HCT116 (cell line): ENCODE measurements at regions not wholly inside any gene's neighbourhood (a gene's known extent, or its start where the extent isn't known, plus 50 kb on each side); places are given as distances from the start of the nearest gene placed in this dataset.

Experiments
- POLR2A ChIP-seq: IDR thresholded peaks from 2 replicates; pipeline ENCODE4 v1.7.0; 2011; ENCODE audit warnings: borderline replicate concordance; ENCODE audit not compliant: insufficient read depth, insufficient read length; ENCODE audit errors: extremely low read depth
- RAD21 ChIP-seq: IDR thresholded peaks from 2 replicates; pipeline ENCODE4 v1.6.1; 2012; ENCODE audit warnings: low read depth, mild to moderate bottlenecking
- SRF ChIP-seq: IDR thresholded peaks from 2 replicates; pipeline ENCODE4 v1.6.1; 2012; ENCODE audit warnings: low read depth
- TCF7L2 ChIP-seq: IDR thresholded peaks from 2 replicates; pipeline ENCODE4 v1.7.0; 2011; ENCODE audit warnings: borderline replicate concordance, inconsistent platforms; ENCODE audit not compliant: insufficient read depth, insufficient read length; ENCODE audit errors: extremely low read depth
- TF ChIP-seq, protein P1 (sequence below), 3 experiments: fragments of 200-600 bp in 1 of 3; sonication (generic) in 1 of 3; IDR thresholded peaks in 2 of 3; conservative IDR thresholded peaks in 1 of 3; 2 replicates each; pipeline ENCODE4 v1.5.1; 2012 to 2017; ENCODE audit warnings: low read depth in 2 of 3, low read length in 2 of 3, antibody characterized with exemption in 1 of 3, borderline replicate concordance in 1 of 3, control low read depth in 1 of 3, mild to moderate bottlenecking in 1 of 3, mixed read lengths in 1 of 3, mixed run types in 1 of 3, moderate library complexity in 1 of 3; ENCODE audit not compliant: insufficient read depth in 1 of 3

DNA sequence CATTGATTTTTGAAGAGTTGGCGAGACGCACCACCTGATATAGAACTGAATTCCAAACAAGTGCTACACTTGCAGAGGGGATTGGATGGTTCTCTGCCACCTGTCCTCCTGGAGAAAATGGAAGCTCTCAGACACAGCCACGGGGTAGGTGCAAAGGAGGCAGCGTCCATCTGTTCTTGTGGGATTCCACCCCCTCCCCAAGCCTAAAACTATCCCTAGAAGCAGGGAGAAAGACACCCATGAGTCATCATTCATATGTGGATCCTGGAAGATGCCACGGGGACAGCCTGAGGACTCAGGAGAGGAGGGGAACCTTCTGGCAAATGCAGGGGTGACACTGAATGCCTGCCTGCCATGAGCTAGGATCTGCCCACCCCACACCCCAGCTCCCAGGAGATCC is 171.3 kb upstream of the CST7 start:
- no peak for TF ChIP-seq TCF7L2
- no peak for TF ChIP-seq SRF
- TF ChIP-seq, protein P1, sequence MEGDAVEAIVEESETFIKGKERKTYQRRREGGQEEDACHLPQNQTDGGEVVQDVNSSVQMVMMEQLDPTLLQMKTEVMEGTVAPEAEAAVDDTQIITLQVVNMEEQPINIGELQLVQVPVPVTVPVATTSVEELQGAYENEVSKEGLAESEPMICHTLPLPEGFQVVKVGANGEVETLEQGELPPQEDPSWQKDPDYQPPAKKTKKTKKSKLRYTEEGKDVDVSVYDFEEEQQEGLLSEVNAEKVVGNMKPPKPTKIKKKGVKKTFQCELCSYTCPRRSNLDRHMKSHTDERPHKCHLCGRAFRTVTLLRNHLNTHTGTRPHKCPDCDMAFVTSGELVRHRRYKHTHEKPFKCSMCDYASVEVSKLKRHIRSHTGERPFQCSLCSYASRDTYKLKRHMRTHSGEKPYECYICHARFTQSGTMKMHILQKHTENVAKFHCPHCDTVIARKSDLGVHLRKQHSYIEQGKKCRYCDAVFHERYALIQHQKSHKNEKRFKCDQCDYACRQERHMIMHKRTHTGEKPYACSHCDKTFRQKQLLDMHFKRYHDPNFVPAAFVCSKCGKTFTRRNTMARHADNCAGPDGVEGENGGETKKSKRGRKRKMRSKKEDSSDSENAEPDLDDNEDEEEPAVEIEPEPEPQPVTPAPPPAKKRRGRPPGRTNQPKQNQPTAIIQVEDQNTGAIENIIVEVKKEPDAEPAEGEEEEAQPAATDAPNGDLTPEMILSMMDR (IDR thresholded peaks at IDR 0.05 in 2 of 3, conservative IDR thresholded peaks at IDR 0.05 in 1 of 3; ENCODE audit: borderline replicate concordance in 1 of 3, insufficient read depth in 1 of 3, low read depth in 2 of 3, low read length in 2 of 3), result no peak
- TF ChIP-seq RAD21, result no peak
- TF ChIP-seq POLR2A, result no peak
